ENCODE measurements at regions not wholly inside any gene's neighbourhood (a gene's known extent, or its start where the extent isn't known, plus 50 kb on each side); places are given as distances from the start of the nearest gene placed in this dataset.

DNA sequence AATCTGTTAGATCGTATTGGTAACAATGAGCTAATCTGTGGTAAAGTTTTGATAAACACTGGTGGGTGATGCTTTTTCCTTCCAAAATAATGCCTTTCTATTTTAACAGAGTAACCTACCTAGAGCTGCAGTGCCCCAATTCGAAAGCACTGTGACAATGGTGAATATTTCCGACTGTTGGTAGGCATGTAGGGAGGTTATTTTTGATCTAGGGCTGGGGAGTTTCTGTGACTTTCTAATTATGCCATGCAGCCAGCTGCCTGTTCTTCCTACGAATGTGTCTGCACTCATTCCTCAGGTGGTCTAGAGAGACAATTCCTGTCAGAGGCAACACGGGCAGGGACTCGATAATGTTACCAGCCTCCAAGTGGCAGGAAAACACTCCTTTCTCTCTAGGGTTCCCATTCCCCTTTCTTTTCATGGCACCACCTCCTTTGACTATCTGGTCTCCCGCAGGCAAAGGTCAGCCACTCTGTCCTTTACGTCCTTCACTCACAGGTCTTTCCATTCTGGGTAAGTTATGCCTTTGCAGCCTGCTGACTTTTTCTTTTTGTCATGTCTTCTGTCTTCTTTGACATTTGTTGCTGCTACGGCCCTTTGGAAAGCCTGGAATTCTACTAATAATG is 167.2 kb upstream of the MGAT5 start:
- H3K9me3 ChIP-seq, result no peaks in the 10 kb centered on the region
- 43 to 50% (median 45%) methylated on average over 9 of the region's 9 CpGs for WGBS, 4 donors
- no peaks in the 10 kb centered on the region for H3K27me3 ChIP-seq
- no peak overlapping the region for H3K4me3 ChIP-seq
- TF ChIP-seq, protein P1, sequence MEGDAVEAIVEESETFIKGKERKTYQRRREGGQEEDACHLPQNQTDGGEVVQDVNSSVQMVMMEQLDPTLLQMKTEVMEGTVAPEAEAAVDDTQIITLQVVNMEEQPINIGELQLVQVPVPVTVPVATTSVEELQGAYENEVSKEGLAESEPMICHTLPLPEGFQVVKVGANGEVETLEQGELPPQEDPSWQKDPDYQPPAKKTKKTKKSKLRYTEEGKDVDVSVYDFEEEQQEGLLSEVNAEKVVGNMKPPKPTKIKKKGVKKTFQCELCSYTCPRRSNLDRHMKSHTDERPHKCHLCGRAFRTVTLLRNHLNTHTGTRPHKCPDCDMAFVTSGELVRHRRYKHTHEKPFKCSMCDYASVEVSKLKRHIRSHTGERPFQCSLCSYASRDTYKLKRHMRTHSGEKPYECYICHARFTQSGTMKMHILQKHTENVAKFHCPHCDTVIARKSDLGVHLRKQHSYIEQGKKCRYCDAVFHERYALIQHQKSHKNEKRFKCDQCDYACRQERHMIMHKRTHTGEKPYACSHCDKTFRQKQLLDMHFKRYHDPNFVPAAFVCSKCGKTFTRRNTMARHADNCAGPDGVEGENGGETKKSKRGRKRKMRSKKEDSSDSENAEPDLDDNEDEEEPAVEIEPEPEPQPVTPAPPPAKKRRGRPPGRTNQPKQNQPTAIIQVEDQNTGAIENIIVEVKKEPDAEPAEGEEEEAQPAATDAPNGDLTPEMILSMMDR (IDR thresholded peaks at IDR 0.05), result no peak
- no peak for TF ChIP-seq POLR2A (IDR thresholded peaks at IDR 0.05)
- H3K27ac ChIP-seq, result peak overlapping the region in 3 of 12 donors; percentile 20 to 39 (median 35)
- intact Hi-C loops (cut with DNase I), result loop anchor here in 1 of 10 donors (10.0 kb wide), 1 partner anchor 192 kb away; no protein-coding TSS in a partner anchor
- ATAC-seq, result peak in 3 of 4 donors; percentile 50 to 71 (median 68)
- H3K4me1 ChIP-seq, result peaks cover 0 to 11% (median 0%) of the 10 kb centered on the region in 12 donors
- no peaks in the 10 kb centered on the region for H3K36me3 ChIP-seq
- DNase-seq, result no peak

DNA sequence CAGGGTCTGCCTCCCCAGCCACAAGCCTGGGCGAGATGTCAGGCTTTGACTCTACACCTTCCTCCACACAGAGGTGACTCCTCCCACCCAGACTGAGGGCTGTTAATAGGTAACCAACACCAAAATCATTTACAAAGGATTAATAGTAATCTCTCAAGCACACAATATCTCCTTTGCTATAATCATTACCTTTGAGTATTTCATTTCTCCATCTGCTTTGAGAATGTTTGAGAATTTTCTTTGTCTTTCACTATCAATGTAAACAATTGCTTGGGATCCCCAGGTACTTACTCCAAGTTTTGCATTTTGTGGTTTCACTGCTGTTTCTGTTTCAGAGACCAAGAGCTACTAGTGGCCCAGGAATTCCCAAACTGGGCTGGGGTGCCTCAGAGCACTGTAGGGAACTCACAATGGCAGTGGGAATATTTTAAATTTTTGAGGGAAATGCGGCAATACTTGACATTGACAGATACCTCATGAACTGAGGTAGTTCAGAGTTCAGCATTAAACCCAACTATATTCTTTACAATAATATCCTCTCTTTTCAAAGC is 166.4 kb upstream of the MGAT5 start:
- TF ChIP-seq, protein P1 (IDR thresholded peaks at IDR 0.05), result no peak
- TF ChIP-seq POLR2A (IDR thresholded peaks at IDR 0.05), result no peak
- intact Hi-C loops (cut with DNase I), result loop anchor here in 1 of 10 donors (10.0 kb wide), 1 partner anchor 193 kb away; no protein-coding TSS in a partner anchor
- no peaks in the 10 kb centered on the region for H3K27me3 ChIP-seq
- peak overlapping the region in 2 of 12 donors; percentile 35 to 39 for H3K27ac ChIP-seq
- no peaks in the 10 kb centered on the region for H3K36me3 ChIP-seq
- peak in 2 of 4 donors; percentile 12 to 14 for ATAC-seq
- no peak for DNase-seq
- H3K4me1 ChIP-seq, result peaks cover 0 to 11% (median 0%) of the 10 kb centered on the region in 12 donors
- no peak overlapping the region for H3K4me3 ChIP-seq
- 81 to 92% (median 91%) methylated on average over 2 of the region's 2 CpGs for WGBS, 4 donors
- no peaks in the 10 kb centered on the region for H3K9me3 ChIP-seq

DNA sequence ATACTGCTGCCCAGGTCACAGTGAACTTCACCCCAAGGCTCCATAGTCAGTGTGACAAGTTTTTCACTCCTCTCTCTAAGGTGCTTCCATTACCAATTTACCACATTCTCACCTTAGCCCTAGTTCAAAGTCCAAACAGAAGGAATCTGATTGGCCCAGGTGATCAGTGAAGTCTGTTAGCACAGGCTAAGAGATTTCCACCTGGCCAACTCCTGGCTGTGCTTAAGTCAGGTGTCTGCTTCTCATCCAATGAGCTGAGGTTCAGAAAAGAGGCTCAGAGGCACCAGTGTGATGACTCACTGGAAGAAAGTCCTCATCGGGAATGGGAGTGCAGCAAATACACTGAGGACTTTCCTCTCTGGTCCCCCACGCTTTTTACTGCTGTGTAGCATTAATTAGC is 164.4 kb upstream of the MGAT5 start:
- WGBS, 4 donors, result 89 to 100% (median 93%) methylated on average over 2 of the region's 2 CpGs

DNA sequence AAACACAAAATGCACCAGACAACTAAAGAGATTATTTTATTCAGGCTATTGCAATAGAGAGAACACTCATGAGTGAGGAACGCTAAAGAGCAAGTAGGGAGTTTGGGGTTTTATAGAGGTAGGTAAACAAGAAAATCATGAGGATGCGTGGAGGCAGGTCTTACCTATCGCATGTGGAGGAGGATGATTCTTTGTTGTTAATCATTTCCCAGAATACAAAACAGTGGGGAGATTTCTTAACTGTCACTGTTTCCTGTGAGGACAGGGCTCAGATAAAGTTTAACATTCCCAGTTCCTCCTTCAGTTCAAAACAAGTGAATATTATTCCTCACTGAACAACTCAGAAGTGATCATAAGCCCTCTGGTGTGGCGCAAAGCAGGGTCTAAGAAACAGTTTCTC is 156.1 kb upstream of the MGAT5 start:
- H3K4me1 ChIP-seq, result no peaks in the 10 kb centered on the region
- intact Hi-C loops (cut with DNase I), result no loop called here
- no peaks in the 10 kb centered on the region for H3K27me3 ChIP-seq
- peaks cover 0 to 5% (median 0%) of the 10 kb centered on the region in 12 donors for H3K9me3 ChIP-seq
- TF ChIP-seq POLR2A (IDR thresholded peaks at IDR 0.05), result no peak
- TF ChIP-seq, protein P1 (IDR thresholded peaks at IDR 0.05), result no peak
- no peak for ATAC-seq
- H3K4me3 ChIP-seq, result no peak overlapping the region
- H3K36me3 ChIP-seq, result no peaks in the 10 kb centered on the region
- no peak for DNase-seq
- no peak overlapping the region for H3K27ac ChIP-seq
- 81 to 85% (median 84%) methylated on average over 4 of the region's 4 CpGs for WGBS, 4 donors

More for the DNA sequence above, 164.4 kb upstream of the MGAT5 start:
- TF ChIP-seq, protein P1 (IDR thresholded peaks at IDR 0.05), result no peak
- TF ChIP-seq POLR2A (IDR thresholded peaks at IDR 0.05), result no peak
- no peaks in the 10 kb centered on the region for H3K27me3 ChIP-seq
- peaks cover 0 to 11% (median 0%) of the 10 kb centered on the region in 12 donors for H3K4me1 ChIP-seq
- ATAC-seq (no peak), DNase-seq (no peak)
- H3K9me3 ChIP-seq, result peaks cover 0 to 1% (median 0%) of the 10 kb centered on the region in 12 donors
- H3K4me3 ChIP-seq, result no peak overlapping the region
- H3K27ac ChIP-seq, result no peak overlapping the region
- no peaks in the 10 kb centered on the region for H3K36me3 ChIP-seq
- intact Hi-C loops (cut with DNase I), result loop anchor here in 1 of 10 donors (10.0 kb wide), 1 partner anchor 195 kb away; no protein-coding TSS in a partner anchor
